GM10248 (cell line): ENCODE measurements at regions not wholly inside any gene's neighbourhood (a gene's known extent, or its start where the extent isn't known, plus 50 kb on each side); places are given as distances from the start of the nearest gene placed in this dataset.

Experiments used
- CTCF ChIA-PET: fragments of 300-600 bp; sonication (Branson Sonifier 250); formaldehyde crosslinking; extraction: SDS; loops from one replicate; lab custom pipeline; 2021; ENCODE audit warnings: antibody characterized with exemption; lab: Yijun Ruan, JAX
- POLR2A ChIA-PET: fragments of 350-650 bp; sonication (Branson Sonifier 250); formaldehyde crosslinking; extraction: SDS; loops from one replicate; lab custom pipeline; 2020; ENCODE audit warnings: antibody characterized with exemption; lab: Yijun Ruan, JAX
- DNase-seq: peaks from one replicate; pipeline ENCODE4 v3.0.0; 2012; ENCODE audit errors: extremely low spot score
- CTCF ChIP-seq: IDR thresholded peaks from 2 replicates; pipeline ENCODE4 v1.5.1; 2012; ENCODE audit warnings: mild to moderate bottlenecking, low read depth; ENCODE audit errors: extremely low read depth, missing control alignments, control extremely low read depth

GRCh38 chr14:94974893-94975292 is 182.4 kb downstream of the DICER1 start:
- ChIA-PET CTCF (no interaction called here), POLR2A (interaction anchor here (0.6 kb wide), 1 partner anchor 142 kb away, joined by 3 read pairs; no protein-coding TSS in a partner anchor)
- no peak for DNase-seq
- TF ChIP-seq CTCF, result no peak

- ChIA-PET POLR2A (no interaction called here), CTCF (no interaction called here)
- TF ChIP-seq CTCF, result no peak
- no peak for DNase-seq
These were observed 182.9 kb downstream of the DICER1 start for GRCh38 chr14:94974422-94974821.

GRCh38 chr14:94971750-94972149 is 185.6 kb downstream of the DICER1 start:
- POLR2A ChIA-PET, result no interaction called here
- no peak for DNase-seq
- TF ChIP-seq CTCF, result no peak
- CTCF ChIA-PET, result no interaction called here

GRCh38 chr14:94970941-94971730 is 186.2 kb downstream of the DICER1 start:
- no peak for DNase-seq
- ChIA-PET POLR2A (no interaction called here), CTCF (no interaction called here)
- TF ChIP-seq CTCF, result no peak

GRCh38 chr14:94969766-94970165 is 187.6 kb downstream of the DICER1 start:
- no peak for TF ChIP-seq CTCF
- no peak for DNase-seq
- ChIA-PET POLR2A (no interaction called here), CTCF (no interaction called here)

- ChIA-PET CTCF (interaction anchor here (1.1 kb wide), 1 partner anchor 69 kb away, joined by 3 read pairs; no protein-coding TSS in a partner anchor), POLR2A (no interaction called here)
- TF ChIP-seq CTCF, result no peak
- no peak for DNase-seq
These were observed 190.5 kb downstream of the DICER1 start for GRCh38 chr14:94966868-94967267.

- no peak for DNase-seq
- CTCF ChIA-PET, result interaction anchor here (1.1 kb wide), 1 partner anchor 70 kb away, joined by 3 read pairs; no protein-coding TSS in a partner anchor
- POLR2A ChIA-PET, result no interaction called here
- TF ChIP-seq CTCF, result no peak
These were observed 191.0 kb downstream of the DICER1 start for GRCh38 chr14:94966344-94966743.
